ENCODE measurements at regions not wholly inside any gene's neighbourhood (a gene's known extent, or its start where the extent isn't known, plus 50 kb on each side); places are given as distances from the start of the nearest gene placed in this dataset.

- 33 to 42% methylated on average over 3 of the region's 3 CpGs for WGBS, 2 experiments (ENCODE audit: insufficient coverage in 1 of 2, insufficient read length in 1 of 2)
- Histone ChIP-seq H3K27ac (ENCODE audit: low read depth, low read length) (no peak overlapping the region), H3K9ac (ENCODE audit: extremely low read depth, low read length, poor library complexity, severe bottlenecking) (no peak overlapping the region), H3K27me3 (ENCODE audit: control insufficient read depth, insufficient read depth, low read length, poor library complexity, severe bottlenecking) (peaks cover 13% of the 10 kb centered on the region), H3K4me1 (ENCODE audit: control insufficient read depth, insufficient read depth, low read length) (peaks cover 24% of the 10 kb centered on the region), H3K4me3 (ENCODE audit: low read length) (peak overlapping the region; percentile 19), H3K36me3 (ENCODE audit: control insufficient read depth, insufficient read depth, low read length) (no peaks in the 10 kb centered on the region), H3K9me3 (ENCODE audit: control insufficient read depth, low read length) (no peaks in the 10 kb centered on the region)
- Mint-ChIP-seq H3K27ac (peak overlapping the region; percentile 65), H3K9me3 (no peaks in the 10 kb centered on the region), H3K36me3 (ENCODE audit: low read depth) (no peaks in the 10 kb centered on the region), H3K27me3 (ENCODE audit: insufficient read depth) (peaks cover 16% of the 10 kb centered on the region), H3K4me3 (no peak overlapping the region), H3K4me1 (peaks cover 57% of the 10 kb centered on the region)
- no peak for DNase-seq
- TF ChIP-seq CTCF (conservative IDR thresholded peaks at IDR 0.05): no peak
Observed at GRCh38 chr13:106810069-106810468, 242.1 kb upstream of the ARGLU1 start.

GRCh38 chr13:106804991-106805390 lies 237.1 kb upstream of the ARGLU1 start:
- peaks cover 52% of the 10 kb centered on the region for H3K4me1 Mint-ChIP-seq
- H3K9me3 Mint-ChIP-seq: no peaks in the 10 kb centered on the region
- Histone ChIP-seq H3K9me3 (ENCODE audit: control insufficient read depth, low read length) (no peaks in the 10 kb centered on the region), H3K4me3 (ENCODE audit: low read length) (no peak overlapping the region), H3K36me3 (ENCODE audit: control insufficient read depth, insufficient read depth, low read length) (no peaks in the 10 kb centered on the region), H3K27ac (ENCODE audit: low read depth, low read length) (no peak overlapping the region), H3K4me1 (ENCODE audit: control insufficient read depth, insufficient read depth, low read length) (peaks cover 17% of the 10 kb centered on the region), H3K9ac (ENCODE audit: extremely low read depth, low read length, poor library complexity, severe bottlenecking) (no peak overlapping the region), H3K27me3 (ENCODE audit: control insufficient read depth, insufficient read depth, low read length, poor library complexity, severe bottlenecking) (peaks cover 31% of the 10 kb centered on the region)
- peaks cover 30% of the 10 kb centered on the region for H3K27me3 Mint-ChIP-seq (ENCODE audit: insufficient read depth)
- no peaks in the 10 kb centered on the region for H3K36me3 Mint-ChIP-seq (ENCODE audit: low read depth)
- 41% methylated on average over 3 of the region's 3 CpGs; no CpG with 5 or more reads in 1 of the 2 experiments for WGBS, 2 experiments (ENCODE audit: insufficient coverage in 1 of 2, insufficient read length in 1 of 2)
- TF ChIP-seq CTCF (conservative IDR thresholded peaks at IDR 0.05): no peak
- H3K4me3 Mint-ChIP-seq: no peak overlapping the region
- DNase-seq: no peak
- no peak overlapping the region for H3K27ac Mint-ChIP-seq

GRCh38 chr13:106802917-106803316 lies 235.0 kb upstream of the ARGLU1 start:
- H3K27ac Mint-ChIP-seq: no peak overlapping the region

More at GRCh38 chr13:106802917-106803316, 235.0 kb upstream of the ARGLU1 start:
- peaks cover 53% of the 10 kb centered on the region for H3K4me1 Mint-ChIP-seq
- Histone ChIP-seq H3K27ac (ENCODE audit: low read depth, low read length) (no peak overlapping the region), H3K9me3 (ENCODE audit: control insufficient read depth, low read length) (no peaks in the 10 kb centered on the region), H3K36me3 (ENCODE audit: control insufficient read depth, insufficient read depth, low read length) (no peaks in the 10 kb centered on the region), H3K4me3 (ENCODE audit: low read length) (no peak overlapping the region), H3K9ac (ENCODE audit: extremely low read depth, low read length, poor library complexity, severe bottlenecking) (no peak overlapping the region), H3K27me3 (ENCODE audit: control insufficient read depth, insufficient read depth, low read length, poor library complexity, severe bottlenecking) (peaks cover 46% of the 10 kb centered on the region), H3K4me1 (ENCODE audit: control insufficient read depth, insufficient read depth, low read length) (peaks cover 11% of the 10 kb centered on the region)
- no peaks in the 10 kb centered on the region for H3K36me3 Mint-ChIP-seq (ENCODE audit: low read depth)
- 66 to 75% methylated on average over 5 to 6 of the region's 6 CpGs for WGBS, 2 experiments (ENCODE audit: insufficient coverage in 1 of 2, insufficient read length in 1 of 2)
- H3K9me3 Mint-ChIP-seq: no peaks in the 10 kb centered on the region
- no peak overlapping the region for H3K4me3 Mint-ChIP-seq
- H3K27me3 Mint-ChIP-seq (ENCODE audit: insufficient read depth): peaks cover 51% of the 10 kb centered on the region
- TF ChIP-seq CTCF (conservative IDR thresholded peaks at IDR 0.05): peak; percentile 41
- peak; percentile 68 for DNase-seq
